ENCODE measurements at regions not wholly inside any gene's neighbourhood (a gene's known extent, or its start where the extent isn't known, plus 50 kb on each side); places are given as distances from the start of the nearest gene placed in this dataset.

- ChIA-PET POLR2A (no interaction called here), CTCF (no interaction called here)
- no peaks in the 10 kb centered on the region for H3K4me1 Mint-ChIP-seq
- no peaks in the 10 kb centered on the region for H3K27me3 Mint-ChIP-seq (ENCODE audit: low read depth)
- DNase-seq (ENCODE audit: low spot score) (no peak), ATAC-seq (no peak)
- no peak overlapping the region for H3K27ac Mint-ChIP-seq
- TF ChIP-seq NR2C2 (CRISPR knock-in tag; IDR thresholded peaks at IDR 0.05) (no peak), E2F4 (CRISPR knock-in tag; IDR thresholded peaks at IDR 0.05; ENCODE audit: borderline replicate concordance, low read depth) (no peak), SMAD4 (CRISPR knock-in tag; IDR thresholded peaks at IDR 0.05) (no peak)
- TF ChIP-seq, protein P1, sequence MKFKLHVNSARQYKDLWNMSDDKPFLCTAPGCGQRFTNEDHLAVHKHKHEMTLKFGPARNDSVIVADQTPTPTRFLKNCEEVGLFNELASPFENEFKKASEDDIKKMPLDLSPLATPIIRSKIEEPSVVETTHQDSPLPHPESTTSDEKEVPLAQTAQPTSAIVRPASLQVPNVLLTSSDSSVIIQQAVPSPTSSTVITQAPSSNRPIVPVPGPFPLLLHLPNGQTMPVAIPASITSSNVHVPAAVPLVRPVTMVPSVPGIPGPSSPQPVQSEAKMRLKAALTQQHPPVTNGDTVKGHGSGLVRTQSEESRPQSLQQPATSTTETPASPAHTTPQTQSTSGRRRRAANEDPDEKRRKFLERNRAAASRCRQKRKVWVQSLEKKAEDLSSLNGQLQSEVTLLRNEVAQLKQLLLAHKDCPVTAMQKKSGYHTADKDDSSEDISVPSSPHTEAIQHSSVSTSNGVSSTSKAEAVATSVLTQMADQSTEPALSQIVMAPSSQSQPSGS (CRISPR knock-in tag; IDR thresholded peaks at IDR 0.05; ENCODE audit: borderline replicate concordance, low read depth) = no peak
- TF ChIP-seq, protein P2, sequence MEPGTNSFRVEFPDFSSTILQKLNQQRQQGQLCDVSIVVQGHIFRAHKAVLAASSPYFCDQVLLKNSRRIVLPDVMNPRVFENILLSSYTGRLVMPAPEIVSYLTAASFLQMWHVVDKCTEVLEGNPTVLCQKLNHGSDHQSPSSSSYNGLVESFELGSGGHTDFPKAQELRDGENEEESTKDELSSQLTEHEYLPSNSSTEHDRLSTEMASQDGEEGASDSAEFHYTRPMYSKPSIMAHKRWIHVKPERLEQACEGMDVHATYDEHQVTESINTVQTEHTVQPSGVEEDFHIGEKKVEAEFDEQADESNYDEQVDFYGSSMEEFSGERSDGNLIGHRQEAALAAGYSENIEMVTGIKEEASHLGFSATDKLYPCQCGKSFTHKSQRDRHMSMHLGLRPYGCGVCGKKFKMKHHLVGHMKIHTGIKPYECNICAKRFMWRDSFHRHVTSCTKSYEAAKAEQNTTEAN (CRISPR knock-in tag; IDR thresholded peaks at IDR 0.05) = no peak
- no peak overlapping the region for H3K4me3 Mint-ChIP-seq
- no peaks in the 10 kb centered on the region for H3K36me3 Mint-ChIP-seq
- peaks cover 7% of the 10 kb centered on the region; the same call in 1 of the 2 replicates for H3K9me3 Mint-ChIP-seq
These were observed 1215.8 kb downstream of the RAPGEF2 start for GRCh38 chr4:160318567-160319220.

- H3K4me3 Mint-ChIP-seq = no peak overlapping the region
- H3K4me1 Mint-ChIP-seq = no peaks in the 10 kb centered on the region
- peaks cover 7% of the 10 kb centered on the region; the same call in 1 of the 2 replicates for H3K9me3 Mint-ChIP-seq
- ChIA-PET CTCF (no interaction called here), POLR2A (no interaction called here)
- ATAC-seq = no peak
- no peak overlapping the region for H3K27ac Mint-ChIP-seq
- no peaks in the 10 kb centered on the region for H3K36me3 Mint-ChIP-seq
- H3K27me3 Mint-ChIP-seq (ENCODE audit: low read depth) = no peaks in the 10 kb centered on the region
- DNase-seq (ENCODE audit: low spot score) = no peak
- no peak for TF ChIP-seq TEAD1 (CRISPR knock-in tag; IDR thresholded peaks at IDR 0.05)
- TF ChIP-seq ELF4 (CRISPR knock-in tag; IDR thresholded peaks at IDR 0.05; ENCODE audit: low read depth) = no peak
- no peak for TF ChIP-seq GABPB1 (CRISPR knock-in tag; IDR thresholded peaks at IDR 0.05)
- TF ChIP-seq ZNF671 (CRISPR knock-in tag; IDR thresholded peaks at IDR 0.05) = no peak
- no peak for TF ChIP-seq E2F4 (CRISPR knock-in tag; IDR thresholded peaks at IDR 0.05; ENCODE audit: borderline replicate concordance, low read depth)
- TF ChIP-seq ATF3 (CRISPR knock-in tag; conservative IDR thresholded peaks at IDR 0.05) = no peak
- no peak for TF ChIP-seq SMAD4 (CRISPR knock-in tag; IDR thresholded peaks at IDR 0.05)
- no peak for TF ChIP-seq ZNF138 (CRISPR knock-in tag; conservative IDR thresholded peaks at IDR 0.05)
- TF ChIP-seq PREB (CRISPR knock-in tag; IDR thresholded peaks at IDR 0.05; ENCODE audit: borderline replicate concordance) = no peak
- no peak for TF ChIP-seq ZNF532 (CRISPR knock-in tag; IDR thresholded peaks at IDR 0.05; ENCODE audit: borderline replicate concordance)
- TF ChIP-seq NFYB (CRISPR knock-in tag; conservative IDR thresholded peaks at IDR 0.05; ENCODE audit: low read depth) = no peak
- TF ChIP-seq, protein P2 (CRISPR knock-in tag; IDR thresholded peaks at IDR 0.05) = no peak
- TF ChIP-seq, protein P3, sequence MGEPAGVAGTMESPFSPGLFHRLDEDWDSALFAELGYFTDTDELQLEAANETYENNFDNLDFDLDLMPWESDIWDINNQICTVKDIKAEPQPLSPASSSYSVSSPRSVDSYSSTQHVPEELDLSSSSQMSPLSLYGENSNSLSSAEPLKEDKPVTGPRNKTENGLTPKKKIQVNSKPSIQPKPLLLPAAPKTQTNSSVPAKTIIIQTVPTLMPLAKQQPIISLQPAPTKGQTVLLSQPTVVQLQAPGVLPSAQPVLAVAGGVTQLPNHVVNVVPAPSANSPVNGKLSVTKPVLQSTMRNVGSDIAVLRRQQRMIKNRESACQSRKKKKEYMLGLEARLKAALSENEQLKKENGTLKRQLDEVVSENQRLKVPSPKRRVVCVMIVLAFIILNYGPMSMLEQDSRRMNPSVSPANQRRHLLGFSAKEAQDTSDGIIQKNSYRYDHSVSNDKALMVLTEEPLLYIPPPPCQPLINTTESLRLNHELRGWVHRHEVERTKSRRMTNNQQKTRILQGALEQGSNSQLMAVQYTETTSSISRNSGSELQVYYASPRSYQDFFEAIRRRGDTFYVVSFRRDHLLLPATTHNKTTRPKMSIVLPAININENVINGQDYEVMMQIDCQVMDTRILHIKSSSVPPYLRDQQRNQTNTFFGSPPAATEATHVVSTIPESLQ (CRISPR knock-in tag; IDR thresholded peaks at IDR 0.05) = no peak
- TF ChIP-seq, protein P4, sequence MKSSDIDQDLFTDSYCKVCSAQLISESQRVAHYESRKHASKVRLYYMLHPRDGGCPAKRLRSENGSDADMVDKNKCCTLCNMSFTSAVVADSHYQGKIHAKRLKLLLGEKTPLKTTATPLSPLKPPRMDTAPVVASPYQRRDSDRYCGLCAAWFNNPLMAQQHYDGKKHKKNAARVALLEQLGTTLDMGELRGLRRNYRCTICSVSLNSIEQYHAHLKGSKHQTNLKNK (CRISPR knock-in tag; IDR thresholded peaks at IDR 0.05) = no peak
These were observed 1216.5 kb downstream of the RAPGEF2 start for GRCh38 chr4:160319221-160319867.

Data from WTC11 (cell line).